IPS-18a (cell line): ENCODE measurements at regions not wholly inside any gene's neighbourhood (a gene's known extent, or its start where the extent isn't known, plus 50 kb on each side); places are given as distances from the start of the nearest gene placed in this dataset.
A peak's percentile ranks its signal among the peaks of the same experiment; 100 is the strongest.
"Not testable (repeated sequence)": the region's sequence is repeated elsewhere in the genome, so short reads cannot be mapped to it uniquely, and the experiment has no call there.

Source experiments
- H3K27ac ChIP-seq: one replicate; pipeline ENCODE4 v1.5.1; 2013; ENCODE audit warnings: low read length
- H3K27me3 ChIP-seq: one replicate; pipeline ENCODE4 v1.6.1; 2013; ENCODE audit warnings: mild to moderate bottlenecking, low read length; ENCODE audit not compliant: control insufficient read depth, insufficient read depth
- H3K36me3 ChIP-seq: one replicate; pipeline ENCODE4 v1.6.1; 2013; ENCODE audit warnings: low read depth, low read length; ENCODE audit not compliant: control insufficient read depth
- H3K4me1 ChIP-seq: one replicate; pipeline ENCODE4 v1.6.1; 2013; ENCODE audit warnings: low read depth, low read length; ENCODE audit not compliant: control insufficient read depth
- H3K4me3 ChIP-seq: one replicate; pipeline ENCODE4 v1.5.1; 2013; ENCODE audit warnings: low read length
- H3K9ac ChIP-seq: one replicate; pipeline ENCODE4 v1.6.1; 2013; ENCODE audit warnings: mild to moderate bottlenecking, low read length, moderate library complexity
- H3K9me3 ChIP-seq: one replicate; pipeline ENCODE4 v1.6.1; 2013; ENCODE audit warnings: low read depth, low read length; ENCODE audit not compliant: control insufficient read depth

DNA sequence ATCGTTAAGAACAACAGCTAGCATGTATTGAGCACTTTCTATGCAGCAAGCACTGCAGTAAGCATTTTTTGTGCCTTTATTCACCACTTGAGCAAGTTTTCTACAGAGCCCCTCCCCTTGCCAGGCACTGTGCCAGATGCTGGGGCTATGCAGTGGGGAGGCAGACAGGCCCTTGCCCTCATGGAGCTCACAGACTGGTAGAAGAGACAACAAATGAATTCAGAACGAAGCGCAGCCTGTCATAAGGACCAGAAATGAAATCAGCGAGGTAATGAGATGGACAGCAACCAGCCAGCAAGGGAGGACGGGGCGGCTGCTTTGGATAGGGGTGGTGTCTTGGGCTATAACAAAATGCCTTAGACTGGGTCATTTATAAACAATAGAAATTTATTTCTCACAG, 68.8 kb downstream of the C9orf50 start:
- Histone ChIP-seq H3K36me3 (no peaks in the 10 kb centered on the region), H3K9me3 (no peaks in the 10 kb centered on the region), H3K4me1 (peaks cover 14% of the 10 kb centered on the region), H3K9ac (no peak overlapping the region), H3K27ac (no peak overlapping the region), H3K4me3 (no peak overlapping the region), H3K27me3 (peaks cover 37% of the 10 kb centered on the region)

DNA sequence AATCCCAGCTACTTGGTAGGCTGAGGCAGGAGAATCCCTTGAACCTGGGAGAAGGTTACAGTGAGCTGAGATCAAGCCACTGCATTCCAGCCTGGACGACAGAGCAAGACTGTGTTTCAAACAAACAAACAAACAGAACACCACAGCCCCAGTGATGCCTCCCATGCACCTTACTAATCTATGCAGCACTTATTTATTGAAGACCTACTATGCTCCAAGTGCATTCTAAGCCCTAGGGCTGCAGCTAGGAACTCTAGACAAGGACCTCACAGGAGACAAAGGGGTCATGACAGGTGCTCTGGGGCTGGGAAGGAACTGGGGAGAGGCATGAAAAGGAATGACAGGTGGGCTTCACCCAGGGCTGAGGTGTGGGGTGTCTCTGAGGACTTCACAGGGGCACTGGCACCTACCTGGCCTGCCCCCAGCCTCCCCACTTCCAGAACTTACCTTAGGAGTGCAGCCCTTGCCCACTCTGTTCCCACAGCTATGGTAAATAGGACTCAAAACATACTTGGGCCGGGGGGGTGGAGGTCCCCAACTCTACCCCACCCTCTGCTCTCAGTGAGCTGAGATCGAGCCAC, 69.4 kb downstream of the C9orf50 start:
- Histone ChIP-seq H3K9me3 (no peaks in the 10 kb centered on the region), H3K27ac (no peak overlapping the region), H3K9ac (no peak overlapping the region), H3K36me3 (no peaks in the 10 kb centered on the region), H3K4me3 (no peak overlapping the region), H3K4me1 (peaks cover 8% of the 10 kb centered on the region), H3K27me3 (peaks cover 37% of the 10 kb centered on the region)

DNA sequence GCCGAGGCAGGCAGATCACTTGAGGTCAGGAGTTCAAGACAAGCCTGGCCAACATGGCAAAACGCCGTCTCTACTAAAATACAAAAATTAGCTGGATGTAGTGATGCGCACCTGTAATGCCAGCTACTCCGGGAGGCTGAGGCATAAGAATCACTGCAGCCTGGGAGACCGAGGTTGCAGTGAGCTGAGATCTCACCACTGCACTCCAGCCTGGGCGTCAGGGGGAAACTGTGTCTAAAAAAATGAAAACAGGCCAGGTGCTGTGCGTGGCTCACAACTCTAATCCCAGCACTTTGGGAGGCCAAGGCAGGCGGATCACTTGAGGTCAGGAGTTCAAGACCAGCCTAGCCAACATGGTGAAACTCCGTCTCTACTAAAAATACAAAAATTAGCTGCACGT, 69.9 kb downstream of the C9orf50 start:
- peaks cover 37% of the 10 kb centered on the region for H3K27me3 ChIP-seq
- not testable (repeated sequence) for H3K27ac ChIP-seq

DNA sequence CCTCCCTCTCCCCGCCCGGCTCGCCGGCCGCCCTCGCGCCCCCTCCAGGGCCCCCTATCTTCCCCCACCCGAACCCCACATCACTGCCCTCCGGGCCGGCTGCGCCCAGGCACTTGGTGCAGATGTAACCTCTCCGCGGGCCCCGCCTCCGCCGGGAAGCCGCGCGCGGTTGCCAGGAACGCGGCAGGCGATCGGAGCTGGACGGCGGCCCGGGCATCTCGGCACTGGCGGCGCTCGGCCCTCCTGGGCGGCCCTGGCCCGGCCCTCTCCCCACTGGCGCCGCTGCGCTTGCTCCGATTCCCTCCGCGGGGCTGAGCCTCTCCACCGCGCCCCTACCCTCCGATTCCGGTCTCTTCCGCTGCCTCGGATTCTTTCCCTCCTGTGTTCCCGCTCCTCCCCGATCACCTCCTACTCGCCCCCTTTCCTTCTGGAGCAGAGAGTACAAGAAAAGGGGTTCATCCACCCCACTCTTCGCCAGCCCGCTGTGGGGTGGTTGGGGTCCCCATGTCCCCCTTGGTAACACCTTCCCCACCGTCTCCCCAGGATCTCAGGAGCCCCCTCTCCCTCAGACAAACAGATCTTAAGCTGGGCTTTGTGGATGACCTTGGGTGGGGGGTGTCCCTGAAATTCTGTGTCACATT, 70.6 kb downstream of the C9orf50 start:
- Histone ChIP-seq H3K27ac (no peak overlapping the region), H3K9me3 (no peaks in the 10 kb centered on the region), H3K27me3 (peaks cover 37% of the 10 kb centered on the region), H3K4me1 (no peaks in the 10 kb centered on the region), H3K9ac (no peak overlapping the region), H3K4me3 (peak overlapping the region; percentile 49), H3K36me3 (no peaks in the 10 kb centered on the region)

More for the DNA sequence above, 69.9 kb downstream of the C9orf50 start:
- H3K36me3 ChIP-seq, H3K9ac ChIP-seq, H3K4me3 ChIP-seq, H3K9me3 ChIP-seq, H3K4me1 ChIP-seq: not testable (repeated sequence)

- no peak overlapping the region for H3K27ac ChIP-seq
- peaks cover 37% of the 10 kb centered on the region for H3K27me3 ChIP-seq
- peak overlapping the region; percentile 49 for H3K4me3 ChIP-seq
- no peaks in the 10 kb centered on the region for H3K9me3 ChIP-seq
- H3K9ac ChIP-seq, result no peak overlapping the region
- no peaks in the 10 kb centered on the region for H3K36me3 ChIP-seq
- H3K4me1 ChIP-seq, result no peaks in the 10 kb centered on the region
Measured at GRCh38 chr9:129549684-129550083, 71.2 kb downstream of the C9orf50 start.

DNA sequence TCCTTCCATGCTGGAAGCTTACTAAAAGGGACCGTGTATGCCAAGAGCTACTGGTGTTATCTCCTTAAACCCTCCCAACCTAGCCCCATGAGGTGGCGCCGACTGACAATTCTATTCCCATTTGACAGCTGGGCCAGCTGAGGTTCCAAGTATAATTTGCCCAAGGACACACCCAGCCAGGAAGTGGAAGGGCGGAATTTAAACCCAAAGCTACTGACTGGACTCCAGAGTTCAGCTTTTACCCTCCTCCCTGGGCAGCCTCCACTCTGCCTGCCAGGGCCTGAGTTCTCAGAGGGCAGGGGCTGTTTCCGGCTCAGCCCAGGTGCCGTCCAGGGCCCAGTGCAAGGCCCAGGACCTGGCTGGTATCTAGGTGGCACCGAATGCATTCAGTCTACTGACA, 71.8 kb downstream of the C9orf50 start:
- Histone ChIP-seq H3K9me3 (no peaks in the 10 kb centered on the region), H3K4me1 (no peaks in the 10 kb centered on the region), H3K4me3 (no peak overlapping the region), H3K9ac (no peak overlapping the region), H3K27ac (no peak overlapping the region), H3K27me3 (peaks cover 37% of the 10 kb centered on the region), H3K36me3 (no peaks in the 10 kb centered on the region)

- Histone ChIP-seq H3K27me3 (peaks cover 37% of the 10 kb centered on the region), H3K9ac (no peak overlapping the region), H3K4me1 (no peaks in the 10 kb centered on the region), H3K27ac (no peak overlapping the region), H3K36me3 (no peaks in the 10 kb centered on the region), H3K4me3 (no peak overlapping the region), H3K9me3 (no peaks in the 10 kb centered on the region)
Measured at GRCh38 chr9:129548571-129549135, 72.2 kb downstream of the C9orf50 start.

DNA sequence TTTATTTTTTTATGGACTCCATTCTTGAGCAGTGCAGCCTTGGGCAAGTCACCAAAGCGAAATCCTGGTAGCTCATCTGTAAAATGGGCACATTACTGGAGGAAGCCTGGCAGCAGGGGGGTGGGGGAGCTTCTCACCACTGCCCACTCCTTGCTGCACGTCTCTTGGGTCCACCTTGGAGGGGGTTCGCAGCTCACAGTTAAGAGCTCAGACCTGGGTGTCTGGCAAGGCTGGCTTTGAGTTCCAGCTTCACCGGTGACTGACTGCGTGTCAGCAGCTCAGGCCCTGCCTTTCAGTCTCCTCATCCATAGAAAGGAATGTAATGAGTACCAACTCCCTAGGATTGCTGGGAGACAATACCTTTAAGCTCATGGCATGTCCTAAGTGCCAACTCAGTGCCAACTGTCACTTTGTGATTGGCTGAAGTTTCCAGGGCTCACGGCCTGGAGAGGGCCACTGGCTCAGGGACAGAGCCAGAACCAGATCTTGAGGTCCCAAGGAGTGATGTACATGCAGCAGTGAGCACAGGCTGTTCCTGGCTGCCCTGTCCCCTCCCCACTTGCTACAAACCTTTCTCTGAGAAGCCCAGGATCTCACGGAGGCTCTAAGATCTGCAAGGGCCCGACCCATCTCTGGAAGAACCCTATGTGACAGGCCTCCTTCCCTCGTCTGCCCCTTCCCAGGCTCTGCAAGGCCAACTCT, 72.9 kb downstream of the C9orf50 start:
- Histone ChIP-seq H3K9me3 (no peaks in the 10 kb centered on the region), H3K36me3 (no peaks in the 10 kb centered on the region), H3K4me3 (no peak overlapping the region), H3K4me1 (no peaks in the 10 kb centered on the region), H3K27ac (no peak overlapping the region), H3K9ac (no peak overlapping the region), H3K27me3 (peaks cover 37% of the 10 kb centered on the region)

DNA sequence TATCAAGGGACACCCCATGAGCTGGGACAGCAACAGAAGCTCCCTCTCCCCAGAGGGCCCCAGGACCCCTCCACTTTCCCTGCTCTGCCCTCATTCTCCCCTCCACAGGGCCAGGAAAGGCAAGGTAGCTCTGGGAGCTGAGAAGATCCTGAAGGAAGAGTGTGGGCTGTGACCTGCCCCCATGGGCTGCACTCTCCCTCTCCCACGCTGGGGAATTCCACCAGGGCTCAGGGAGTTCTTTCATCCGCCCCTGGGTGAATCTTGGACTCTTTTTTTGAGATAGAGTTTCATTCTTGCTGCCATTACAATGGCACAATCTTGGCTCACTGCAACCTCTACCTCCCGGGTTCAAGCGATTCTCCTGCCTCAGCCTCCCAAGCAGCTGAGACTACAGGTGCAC, 73.8 kb downstream of the C9orf50 start:
- H3K4me3 ChIP-seq, result no peak overlapping the region
- no peaks in the 10 kb centered on the region for H3K36me3 ChIP-seq
- H3K27me3 ChIP-seq, result peaks cover 35% of the 10 kb centered on the region
- H3K9me3 ChIP-seq, result no peaks in the 10 kb centered on the region
- H3K4me1 ChIP-seq, result no peaks in the 10 kb centered on the region
- no peak overlapping the region for H3K27ac ChIP-seq
- no peak overlapping the region for H3K9ac ChIP-seq

- H3K9ac ChIP-seq, H3K36me3 ChIP-seq, H3K9me3 ChIP-seq, H3K4me3 ChIP-seq, H3K27ac ChIP-seq, H3K4me1 ChIP-seq: not testable (repeated sequence)
- H3K27me3 ChIP-seq, result peaks cover 23% of the 10 kb centered on the region
Measured at GRCh38 chr9:129545876-129546275, 75.0 kb downstream of the C9orf50 start.

GRCh38 chr9:129544761-129545160, 76.1 kb downstream of the C9orf50 start:
- H3K9me3 ChIP-seq, result no peaks in the 10 kb centered on the region
- no peak overlapping the region for H3K9ac ChIP-seq
- peaks cover 12% of the 10 kb centered on the region for H3K27me3 ChIP-seq
- H3K4me3 ChIP-seq, result no peak overlapping the region
- H3K27ac ChIP-seq, result no peak overlapping the region
- H3K4me1 ChIP-seq, result no peaks in the 10 kb centered on the region
- H3K36me3 ChIP-seq, result no peaks in the 10 kb centered on the region
